Esophagus muscularis mucosa (tissue), 4 donors: ENCODE measurements at regions not wholly inside any gene's neighbourhood (a gene's known extent, or its start where the extent isn't known, plus 50 kb on each side); places are given as distances from the start of the nearest gene placed in this dataset.

Source experiments
- CTCF ChIP-seq, 3 experiments: fragments of 200-600 bp in 2 of 3; fragments of 450-650 bp in 1 of 3; sonication (generic) in 2 of 3; IDR thresholded peaks; one replicate each; pipeline ENCODE4 v1.5.1; 2017 to 2019; ENCODE audit warnings: antibody characterized with exemption in 3 of 3, mild to moderate bottlenecking in 2 of 3, moderate library complexity in 1 of 3
- EP300 ChIP-seq: sonication (generic); formaldehyde crosslinking; IDR thresholded peaks from one replicate; pipeline ENCODE4 v1.6.1; 2017; ENCODE audit warnings: antibody characterized with exemption
- POLR2A ChIP-seq: fragments of 450-650 bp; IDR thresholded peaks from one replicate; pipeline ENCODE4 v1.6.1; 2017; ENCODE audit warnings: antibody characterized with exemption, moderate library complexity, mild to moderate bottlenecking, low read depth

DNA sequence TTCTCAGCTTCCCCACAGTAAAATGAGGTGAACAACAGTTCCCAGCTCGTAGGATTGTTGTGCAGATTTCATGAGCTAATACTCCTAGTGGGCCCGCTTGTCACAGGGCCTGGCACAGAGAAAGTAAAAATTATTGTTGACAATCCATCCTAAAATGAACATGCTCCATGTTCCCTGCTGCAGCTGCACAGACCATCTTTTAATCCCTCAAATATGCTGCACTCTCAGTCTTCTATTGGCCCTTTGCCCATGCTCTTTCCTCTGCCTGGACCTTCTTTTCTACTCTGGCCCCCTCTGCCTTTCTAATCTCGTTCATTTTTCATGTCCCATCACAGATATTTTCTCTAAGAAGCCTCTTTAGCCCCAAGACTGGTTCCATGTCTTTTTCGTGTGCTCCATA is 117.7 kb upstream of the NR3C1 start:
- TF ChIP-seq CTCF (IDR thresholded peaks at IDR 0.05) (no peak), EP300 (no peak), POLR2A (no peak)
